NCI-H446 treated with DMSO at 0.1 percent for 48 hours (cell line): ENCODE measurements at regions not wholly inside any gene's neighbourhood (a gene's known extent, or its start where the extent isn't known, plus 50 kb on each side); places are given as distances from the start of the nearest gene placed in this dataset.

ENCODE experiments used
- DNase-seq: peaks from one replicate; lab custom pipeline; 2025; lab: John Stamatoyannopoulos, UW

DNA sequence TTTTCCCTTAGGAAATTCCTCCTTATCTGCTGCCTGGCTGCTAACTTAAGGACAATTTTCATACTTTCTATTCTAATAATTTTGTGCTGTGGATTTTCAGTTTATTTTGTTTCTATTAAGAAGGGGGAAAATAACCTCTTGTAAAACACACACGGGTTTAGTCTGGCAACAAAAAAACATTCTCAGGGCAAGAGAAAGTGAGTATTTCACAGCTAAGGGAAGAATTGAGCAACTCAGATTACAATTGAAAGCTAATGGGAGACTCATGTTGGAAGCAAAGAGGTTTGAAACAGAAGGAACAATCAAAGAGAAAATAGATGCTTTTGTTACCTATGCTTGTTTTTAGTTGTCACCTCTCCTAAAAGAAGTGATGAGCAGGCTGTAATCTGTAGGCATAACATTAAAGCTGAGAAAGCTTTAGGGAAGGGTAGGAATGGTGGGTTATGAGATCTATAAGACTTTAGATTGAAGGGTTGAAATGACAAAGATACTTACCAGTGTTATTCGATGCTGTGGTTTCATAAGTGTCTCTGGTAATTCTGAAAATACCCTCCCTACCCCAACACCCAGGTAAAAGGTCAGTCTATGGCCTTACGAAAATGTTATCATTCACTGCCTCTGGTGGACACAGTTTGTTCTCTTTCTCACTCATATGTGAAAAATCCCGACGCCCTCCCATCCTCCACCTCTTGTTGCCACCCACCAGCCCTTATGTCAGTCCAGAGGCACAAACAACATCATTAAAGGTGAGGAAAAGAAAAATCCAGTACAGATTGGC lies 510.9 kb downstream of the TXNL1 start:
- DNase-seq: peak; percentile 38

- no peak for DNase-seq
These were observed 514.2 kb downstream of the TXNL1 start for GRCh38 chr18:56124186-56124585.

DNA sequence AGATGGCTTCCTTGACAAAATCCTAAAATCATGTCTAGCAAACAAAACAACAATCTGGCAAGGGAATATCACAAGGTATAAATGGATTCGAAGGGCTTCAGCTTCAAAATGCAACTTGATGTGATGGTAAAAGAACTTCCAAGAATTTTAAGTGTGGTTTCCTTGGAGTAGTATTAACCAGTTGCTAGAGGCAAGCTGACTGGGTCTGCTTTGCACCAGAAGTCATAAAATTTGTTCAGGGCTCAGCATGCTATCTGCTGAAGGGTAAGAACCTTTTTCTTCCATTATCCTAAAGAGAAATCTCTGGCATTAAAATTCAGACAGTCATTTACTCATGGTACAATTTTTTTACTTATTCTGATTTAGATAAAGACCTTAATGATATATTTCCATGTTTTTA lies 516.7 kb downstream of the TXNL1 start:
- no peak for DNase-seq

DNA sequence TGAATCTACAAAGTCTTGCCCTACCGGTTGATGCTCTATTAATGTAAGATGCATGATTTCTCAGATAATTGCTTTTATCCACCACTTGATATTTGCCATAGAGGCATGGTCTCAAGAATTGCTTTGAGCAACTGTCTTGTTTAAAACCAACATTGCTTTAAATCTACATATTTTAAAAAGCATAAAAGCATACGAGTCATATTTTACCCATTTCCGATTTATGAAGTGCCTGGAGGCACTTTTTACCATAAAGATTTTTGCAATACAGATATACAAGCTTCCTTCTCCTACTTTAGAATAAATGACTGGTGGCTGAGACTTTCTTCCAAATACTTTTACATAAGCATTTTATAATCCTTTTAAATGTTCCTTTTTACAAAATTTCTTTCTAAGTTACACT lies 517.6 kb downstream of the TXNL1 start:
- DNase-seq: no peak

DNA sequence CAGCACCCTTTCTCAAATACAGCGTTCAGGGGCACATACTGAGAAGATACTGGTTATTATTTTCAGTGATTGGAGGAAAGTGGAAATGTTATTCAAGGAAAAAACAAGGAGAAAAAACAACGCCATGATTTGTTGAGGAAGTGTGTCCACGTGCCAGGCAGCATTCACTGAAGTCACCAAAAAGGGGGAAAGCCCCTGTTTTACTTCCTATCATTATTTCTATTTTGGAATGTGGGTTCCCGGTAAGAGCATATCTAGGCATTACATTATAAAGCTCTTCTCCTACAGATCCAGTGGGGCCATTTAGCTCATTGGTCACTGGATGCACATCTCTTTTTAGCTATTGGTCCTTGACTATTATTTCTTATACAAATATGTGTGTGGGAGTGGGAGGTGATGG lies 518.7 kb downstream of the TXNL1 start:
- no peak for DNase-seq

DNA sequence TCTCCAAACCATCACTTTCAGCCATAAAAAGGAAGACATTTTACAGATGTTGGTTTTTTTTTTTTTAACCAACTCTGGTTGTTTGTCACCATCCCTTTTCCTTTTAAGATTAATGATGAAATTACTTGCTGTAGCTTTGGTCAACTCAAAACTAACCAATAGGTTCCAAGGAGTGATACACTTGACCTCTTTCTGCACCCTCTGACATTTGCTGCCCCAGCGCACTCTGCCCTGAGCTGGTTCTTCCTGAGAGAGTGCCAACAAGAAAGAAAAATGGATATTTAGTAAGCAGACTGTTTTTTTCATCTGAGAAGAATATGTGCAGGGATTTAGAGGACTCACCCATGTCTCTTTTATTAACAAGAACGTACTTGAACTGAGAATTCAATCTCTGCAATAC lies 520.0 kb downstream of the TXNL1 start:
- no peak for DNase-seq

DNA sequence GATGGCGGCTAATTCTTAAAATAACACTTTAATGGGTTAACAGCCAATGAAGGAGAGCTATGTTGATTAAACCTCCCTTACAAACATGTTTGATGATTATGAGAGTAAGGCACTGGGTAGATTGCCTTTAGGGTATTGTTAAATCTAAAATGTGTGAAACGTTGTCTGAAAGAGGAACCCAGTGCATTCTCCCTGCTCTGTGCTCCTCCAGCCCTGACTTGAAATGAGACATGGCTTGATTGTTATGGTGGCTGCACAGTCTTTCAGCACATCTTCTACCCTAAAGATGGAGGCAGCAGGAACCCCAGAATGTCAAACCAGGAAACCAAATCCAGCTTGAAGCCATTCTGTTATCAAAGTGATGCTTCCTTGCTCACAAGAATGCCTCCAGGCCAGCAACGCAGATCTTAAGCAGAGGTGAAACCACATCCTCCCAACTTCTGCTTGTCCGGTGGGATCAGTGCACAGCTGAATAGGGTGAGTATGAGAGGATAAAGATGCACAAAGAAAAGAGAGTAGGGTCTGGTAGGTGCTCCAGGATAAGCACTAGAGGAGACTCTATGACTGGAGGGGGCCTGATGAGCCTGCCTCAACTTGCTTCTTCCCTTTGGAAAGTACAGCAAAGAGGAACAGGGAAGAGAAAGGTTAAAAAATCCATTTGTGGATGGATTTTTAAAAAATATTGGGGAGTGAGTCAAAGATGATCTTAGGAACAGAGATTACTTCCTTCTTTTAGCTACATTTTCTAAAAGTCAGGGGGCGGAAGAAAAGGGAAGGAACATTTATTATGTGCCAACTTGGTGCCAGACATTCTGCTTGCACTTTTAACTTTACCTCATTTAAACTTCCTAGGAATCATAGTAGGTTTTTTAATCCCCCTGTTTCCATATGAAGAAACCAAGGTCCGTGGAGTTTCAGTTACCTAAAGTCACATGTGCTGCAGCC lies 523.0 kb downstream of the TXNL1 start:
- no peak for DNase-seq

DNA sequence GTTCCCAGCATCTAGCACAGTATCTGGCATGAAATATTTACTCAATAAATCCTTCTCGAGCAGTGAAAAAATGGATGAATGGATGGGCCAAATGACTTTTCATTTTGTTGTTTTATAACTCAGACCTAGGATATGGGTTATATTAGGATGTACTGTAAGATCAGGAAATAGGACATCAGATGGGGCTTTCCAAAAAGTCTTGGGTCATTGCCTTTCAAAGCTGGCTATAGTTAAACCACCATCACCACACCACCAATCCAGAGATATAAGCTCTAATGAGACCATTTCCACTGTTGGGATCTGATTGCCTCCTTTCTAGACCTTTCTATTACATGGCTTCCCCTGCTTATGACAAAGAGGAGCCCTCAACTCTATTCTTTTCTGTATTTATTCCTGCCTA lies 525.0 kb upstream of the TCF4 start:
- no peak for DNase-seq

- no peak for DNase-seq
These were observed 524.2 kb upstream of the TCF4 start for GRCh38 chr18:56112013-56112749.

- DNase-seq: no peak
These were observed 521.8 kb upstream of the TCF4 start for GRCh38 chr18:56109757-56110156.

GRCh38 chr18:56108478-56109367 lies 520.7 kb upstream of the TCF4 start:
- DNase-seq: no peak

GRCh38 chr18:56107821-56108477 lies 520.0 kb upstream of the TCF4 start:
- DNase-seq: no peak

DNA sequence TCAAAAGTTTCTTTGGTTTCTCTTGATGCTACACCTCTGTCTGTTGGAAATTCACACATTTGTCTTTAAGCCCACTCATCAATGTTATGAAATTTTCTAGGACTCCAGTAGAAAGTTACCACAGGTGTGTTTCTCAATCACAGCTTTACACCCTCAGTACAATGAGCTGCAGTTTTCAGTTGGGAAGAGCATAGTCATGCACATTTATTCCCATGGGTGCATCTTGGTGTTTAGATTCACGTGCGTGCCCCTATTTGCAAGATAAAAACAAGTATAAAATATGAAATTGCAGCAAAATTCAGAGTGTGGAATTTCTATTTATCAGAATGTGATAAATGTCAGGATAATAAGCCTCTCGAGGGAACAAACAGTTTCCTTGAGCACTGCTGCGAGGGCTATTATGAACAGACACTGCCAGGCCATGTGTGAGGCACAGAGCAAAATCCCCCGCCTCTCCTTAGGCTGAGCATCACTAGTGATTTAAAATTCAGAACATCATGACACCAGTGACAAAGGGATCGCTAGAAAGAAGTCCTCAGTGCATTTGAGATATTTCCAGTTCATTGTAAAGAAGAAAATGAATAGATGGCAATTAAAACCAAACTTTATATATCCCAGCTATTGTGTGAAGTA lies 512.2 kb upstream of the TCF4 start:
- no peak for DNase-seq

DNA sequence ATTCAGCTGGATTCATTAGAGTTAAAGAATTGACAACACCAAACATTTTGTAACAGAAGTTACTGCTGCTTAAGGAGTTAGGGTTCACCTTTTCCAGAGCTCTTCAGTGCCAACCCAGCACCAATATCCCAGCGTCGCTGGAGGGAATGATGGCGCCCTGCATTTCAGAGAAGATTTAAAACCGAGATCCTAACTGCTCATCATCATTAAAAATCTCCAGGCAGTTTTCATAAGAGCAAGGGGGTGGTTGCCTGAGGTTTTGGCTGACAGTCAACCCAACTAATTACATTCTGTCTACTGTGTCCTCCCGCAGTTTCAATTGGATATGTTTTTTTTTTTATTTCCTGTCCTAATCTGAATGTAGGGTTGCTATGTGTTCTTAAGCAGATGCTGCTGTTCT lies 509.6 kb upstream of the TCF4 start:
- DNase-seq: peak; percentile 56

DNA sequence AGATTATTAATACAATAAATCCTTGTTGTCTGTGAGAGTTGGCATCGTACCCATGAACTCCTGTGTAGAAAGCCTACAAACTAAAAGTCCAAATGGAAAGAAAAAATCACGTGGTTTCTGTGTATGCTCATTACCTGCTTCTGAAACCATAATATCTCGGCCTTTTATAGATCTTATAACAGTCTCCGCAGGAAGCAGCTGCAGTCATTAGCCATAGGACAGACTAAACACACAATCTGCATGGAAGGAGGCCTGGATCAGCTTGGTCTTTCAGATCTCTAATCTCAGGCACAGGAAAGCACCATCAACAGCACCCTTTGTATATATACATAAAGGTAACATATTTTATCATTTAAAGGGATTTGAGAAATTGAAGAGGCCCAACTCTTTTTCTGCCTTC lies 508.9 kb upstream of the TCF4 start:
- DNase-seq: no peak

DNA sequence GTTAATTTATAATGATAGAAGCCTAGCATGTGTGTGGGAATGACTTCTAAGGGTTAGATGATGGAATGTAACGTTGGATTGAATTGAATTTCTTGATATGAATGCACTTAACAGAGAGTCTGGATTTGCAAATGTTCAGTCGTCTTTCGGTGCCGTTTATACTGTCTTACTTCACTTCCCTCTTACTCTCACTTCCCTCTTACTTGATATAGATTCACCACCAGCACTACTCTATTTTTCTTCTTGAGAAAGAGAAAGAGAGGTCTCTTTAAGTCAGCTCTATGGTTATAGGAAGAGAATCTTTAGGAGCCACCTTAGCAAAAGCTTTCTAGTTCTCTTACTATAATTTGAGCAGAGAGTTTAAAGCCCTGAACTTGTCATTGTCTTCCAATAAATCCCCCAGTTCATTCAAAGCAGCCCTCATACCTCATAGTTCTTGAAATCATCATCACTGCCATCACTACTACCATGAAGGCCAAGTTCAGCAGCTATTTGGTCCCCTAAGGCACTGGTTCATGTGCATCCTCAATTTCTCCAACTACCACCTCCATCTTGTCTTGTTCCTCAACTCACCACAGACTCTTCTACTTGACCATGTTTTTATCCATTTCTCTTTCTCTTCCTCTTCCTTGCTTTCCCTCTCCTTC lies 501.7 kb upstream of the TCF4 start:
- DNase-seq: no peak

- no peak for DNase-seq
These were observed 498.8 kb upstream of the TCF4 start for GRCh38 chr18:56086786-56087185.

DNA sequence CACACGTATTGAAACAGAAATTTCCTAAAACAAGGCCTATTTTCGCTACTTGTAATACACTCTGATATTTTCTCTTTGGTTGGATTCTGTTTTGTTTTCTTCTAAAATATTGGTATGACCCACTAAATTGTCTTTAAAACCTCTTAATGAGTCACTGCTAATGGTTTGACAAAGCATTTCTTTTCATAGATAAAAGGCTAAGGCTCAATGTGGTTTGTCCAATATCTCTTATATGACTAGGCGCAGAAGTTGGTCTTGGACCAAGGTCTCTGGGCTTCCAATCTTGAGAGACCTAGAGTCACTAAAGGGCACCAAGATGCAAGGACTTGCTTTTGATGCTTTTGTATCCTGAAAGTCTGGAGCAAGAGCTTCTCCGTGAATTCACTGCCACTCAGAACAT lies 498.2 kb upstream of the TCF4 start:
- no peak for DNase-seq

DNA sequence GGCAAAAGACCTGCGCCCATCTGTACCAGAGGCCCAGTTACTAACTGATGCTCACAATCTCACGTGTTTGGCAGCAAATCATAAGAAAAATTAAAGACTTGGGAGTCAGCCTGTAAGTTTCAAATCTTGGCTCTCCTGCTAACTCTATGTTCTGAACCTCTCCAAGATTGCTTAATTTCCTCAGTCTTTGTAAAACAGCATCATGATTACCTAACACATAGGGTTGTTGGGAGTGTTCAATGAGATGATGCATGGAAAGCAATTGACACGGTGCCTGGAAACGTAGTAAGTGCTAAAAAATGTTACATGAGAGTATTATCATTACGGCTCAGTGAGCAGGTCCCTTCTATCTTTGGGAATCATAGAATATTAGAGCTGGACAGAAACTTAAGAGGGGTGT lies 497.6 kb upstream of the TCF4 start:
- no peak for DNase-seq
